ENCODE measurements at regions not wholly inside any gene's neighbourhood (a gene's known extent, or its start where the extent isn't known, plus 50 kb on each side); places are given as distances from the start of the nearest gene placed in this dataset.

DNA sequence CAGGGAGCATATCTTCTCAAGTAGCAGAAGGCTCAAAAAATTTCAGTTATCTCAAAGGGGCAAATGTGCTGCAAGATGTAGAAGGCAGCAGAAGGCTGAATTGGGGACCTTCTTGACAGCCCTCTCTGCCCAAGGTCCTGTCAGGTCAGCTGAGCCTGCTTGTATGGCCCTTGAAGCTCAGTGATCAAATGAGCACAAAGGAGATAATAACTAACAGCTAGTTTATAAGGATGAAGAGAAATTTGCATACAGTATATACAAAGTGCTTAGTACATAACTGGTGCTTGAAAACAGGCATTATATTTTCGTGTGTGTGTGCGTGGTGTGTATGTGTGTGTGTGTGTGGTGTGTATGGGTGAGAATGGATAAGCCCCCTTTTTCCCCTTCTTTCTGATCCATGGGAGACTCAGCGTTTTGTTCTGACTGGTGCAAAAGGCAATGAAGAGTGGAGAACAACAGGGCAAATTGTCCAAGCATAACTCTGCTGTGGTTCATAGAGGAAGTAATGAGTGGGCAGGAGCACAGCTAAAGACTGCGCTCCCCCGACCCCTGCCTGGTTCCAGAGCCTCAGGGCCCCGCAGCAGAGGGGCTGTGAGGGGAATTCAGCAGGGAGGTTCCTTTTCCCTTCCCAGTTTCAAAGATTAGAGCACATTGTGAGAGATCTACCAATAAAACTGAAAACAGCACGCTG, 356.8 kb upstream of the NR2F2 start (continued):
- TF ChIP-seq, protein P1, sequence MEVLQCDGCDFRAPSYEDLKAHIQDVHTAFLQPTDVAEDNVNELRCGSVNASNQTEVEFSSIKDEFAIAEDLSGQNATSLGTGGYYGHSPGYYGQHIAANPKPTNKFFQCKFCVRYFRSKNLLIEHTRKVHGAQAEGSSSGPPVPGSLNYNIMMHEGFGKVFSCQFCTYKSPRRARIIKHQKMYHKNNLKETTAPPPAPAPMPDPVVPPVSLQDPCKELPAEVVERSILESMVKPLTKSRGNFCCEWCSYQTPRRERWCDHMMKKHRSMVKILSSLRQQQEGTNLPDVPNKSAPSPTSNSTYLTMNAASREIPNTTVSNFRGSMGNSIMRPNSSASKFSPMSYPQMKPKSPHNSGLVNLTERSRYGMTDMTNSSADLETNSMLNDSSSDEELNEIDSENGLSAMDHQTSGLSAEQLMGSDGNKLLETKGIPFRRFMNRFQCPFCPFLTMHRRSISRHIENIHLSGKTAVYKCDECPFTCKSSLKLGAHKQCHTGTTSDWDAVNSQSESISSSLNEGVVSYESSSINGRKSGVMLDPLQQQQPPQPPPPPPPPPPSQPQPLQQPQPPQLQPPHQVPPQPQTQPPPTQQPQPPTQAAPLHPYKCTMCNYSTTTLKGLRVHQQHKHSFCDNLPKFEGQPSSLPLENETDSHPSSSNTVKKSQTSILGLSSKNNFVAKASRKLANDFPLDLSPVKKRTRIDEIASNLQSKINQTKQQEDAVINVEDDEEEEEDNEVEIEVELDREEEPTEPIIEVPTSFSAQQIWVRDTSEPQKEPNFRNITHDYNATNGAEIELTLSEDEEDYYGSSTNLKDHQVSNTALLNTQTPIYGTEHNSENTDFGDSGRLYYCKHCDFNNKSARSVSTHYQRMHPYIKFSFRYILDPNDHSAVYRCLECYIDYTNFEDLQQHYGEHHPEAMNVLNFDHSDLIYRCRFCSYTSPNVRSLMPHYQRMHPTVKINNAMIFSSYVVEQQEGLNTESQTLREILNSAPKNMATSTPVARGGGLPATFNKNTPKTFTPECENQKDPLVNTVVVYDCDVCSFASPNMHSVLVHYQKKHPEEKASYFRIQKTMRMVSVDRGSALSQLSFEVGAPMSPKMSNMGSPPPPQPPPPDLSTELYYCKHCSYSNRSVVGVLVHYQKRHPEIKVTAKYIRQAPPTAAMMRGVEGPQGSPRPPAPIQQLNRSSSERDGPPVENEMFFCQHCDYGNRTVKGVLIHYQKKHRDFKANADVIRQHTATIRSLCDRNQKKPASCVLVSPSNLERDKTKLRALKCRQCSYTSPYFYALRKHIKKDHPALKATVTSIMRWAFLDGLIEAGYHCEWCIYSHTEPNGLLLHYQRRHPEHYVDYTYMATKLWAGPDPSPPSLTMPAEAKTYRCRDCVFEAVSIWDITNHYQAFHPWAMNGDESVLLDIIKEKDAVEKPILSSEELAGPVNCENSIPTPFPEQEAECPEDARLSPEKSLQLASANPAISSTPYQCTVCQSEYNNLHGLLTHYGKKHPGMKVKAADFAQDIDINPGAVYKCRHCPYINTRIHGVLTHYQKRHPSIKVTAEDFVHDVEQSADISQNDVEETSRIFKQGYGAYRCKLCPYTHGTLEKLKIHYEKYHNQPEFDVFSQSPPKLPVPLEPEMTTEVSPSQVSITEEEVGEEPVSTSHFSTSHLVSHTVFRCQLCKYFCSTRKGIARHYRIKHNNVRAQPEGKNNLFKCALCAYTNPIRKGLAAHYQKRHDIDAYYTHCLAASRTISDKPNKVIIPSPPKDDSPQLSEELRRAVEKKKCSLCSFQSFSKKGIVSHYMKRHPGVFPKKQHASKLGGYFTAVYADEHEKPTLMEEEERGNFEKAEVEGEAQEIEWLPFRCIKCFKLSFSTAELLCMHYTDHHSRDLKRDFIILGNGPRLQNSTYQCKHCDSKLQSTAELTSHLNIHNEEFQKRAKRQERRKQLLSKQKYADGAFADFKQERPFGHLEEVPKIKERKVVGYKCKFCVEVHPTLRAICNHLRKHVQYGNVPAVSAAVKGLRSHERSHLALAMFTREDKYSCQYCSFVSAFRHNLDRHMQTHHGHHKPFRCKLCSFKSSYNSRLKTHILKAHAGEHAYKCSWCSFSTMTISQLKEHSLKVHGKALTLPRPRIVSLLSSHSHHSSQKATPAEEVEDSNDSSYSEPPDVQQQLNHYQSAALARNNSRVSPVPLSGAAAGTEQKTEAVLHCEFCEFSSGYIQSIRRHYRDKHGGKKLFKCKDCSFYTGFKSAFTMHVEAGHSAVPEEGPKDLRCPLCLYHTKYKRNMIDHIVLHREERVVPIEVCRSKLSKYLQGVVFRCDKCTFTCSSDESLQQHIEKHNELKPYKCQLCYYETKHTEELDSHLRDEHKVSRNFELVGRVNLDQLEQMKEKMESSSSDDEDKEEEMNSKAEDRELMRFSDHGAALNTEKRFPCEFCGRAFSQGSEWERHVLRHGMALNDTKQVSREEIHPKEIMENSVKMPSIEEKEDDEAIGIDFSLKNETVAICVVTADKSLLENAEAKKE (CRISPR knock-in tag; IDR thresholded peaks at IDR 0.05): no peak
- no peak for TF ChIP-seq ZNF114 (CRISPR knock-in tag; IDR thresholded peaks at IDR 0.05)
- TF ChIP-seq CREB1 (CRISPR knock-in tag; IDR thresholded peaks at IDR 0.05; ENCODE audit: low read depth): no peak
- TF ChIP-seq POLR2AphosphoS5 (IDR thresholded peaks at IDR 0.05; ENCODE audit: low read depth): no peak
- TF ChIP-seq, protein P2, sequence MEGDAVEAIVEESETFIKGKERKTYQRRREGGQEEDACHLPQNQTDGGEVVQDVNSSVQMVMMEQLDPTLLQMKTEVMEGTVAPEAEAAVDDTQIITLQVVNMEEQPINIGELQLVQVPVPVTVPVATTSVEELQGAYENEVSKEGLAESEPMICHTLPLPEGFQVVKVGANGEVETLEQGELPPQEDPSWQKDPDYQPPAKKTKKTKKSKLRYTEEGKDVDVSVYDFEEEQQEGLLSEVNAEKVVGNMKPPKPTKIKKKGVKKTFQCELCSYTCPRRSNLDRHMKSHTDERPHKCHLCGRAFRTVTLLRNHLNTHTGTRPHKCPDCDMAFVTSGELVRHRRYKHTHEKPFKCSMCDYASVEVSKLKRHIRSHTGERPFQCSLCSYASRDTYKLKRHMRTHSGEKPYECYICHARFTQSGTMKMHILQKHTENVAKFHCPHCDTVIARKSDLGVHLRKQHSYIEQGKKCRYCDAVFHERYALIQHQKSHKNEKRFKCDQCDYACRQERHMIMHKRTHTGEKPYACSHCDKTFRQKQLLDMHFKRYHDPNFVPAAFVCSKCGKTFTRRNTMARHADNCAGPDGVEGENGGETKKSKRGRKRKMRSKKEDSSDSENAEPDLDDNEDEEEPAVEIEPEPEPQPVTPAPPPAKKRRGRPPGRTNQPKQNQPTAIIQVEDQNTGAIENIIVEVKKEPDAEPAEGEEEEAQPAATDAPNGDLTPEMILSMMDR (conservative IDR thresholded peaks at IDR 0.05; ENCODE audit: low read depth in 2 of 2): no peak
- no peak for TF ChIP-seq NANOG (IDR thresholded peaks at IDR 0.05; ENCODE audit: borderline replicate concordance)
- TF ChIP-seq, protein P3, sequence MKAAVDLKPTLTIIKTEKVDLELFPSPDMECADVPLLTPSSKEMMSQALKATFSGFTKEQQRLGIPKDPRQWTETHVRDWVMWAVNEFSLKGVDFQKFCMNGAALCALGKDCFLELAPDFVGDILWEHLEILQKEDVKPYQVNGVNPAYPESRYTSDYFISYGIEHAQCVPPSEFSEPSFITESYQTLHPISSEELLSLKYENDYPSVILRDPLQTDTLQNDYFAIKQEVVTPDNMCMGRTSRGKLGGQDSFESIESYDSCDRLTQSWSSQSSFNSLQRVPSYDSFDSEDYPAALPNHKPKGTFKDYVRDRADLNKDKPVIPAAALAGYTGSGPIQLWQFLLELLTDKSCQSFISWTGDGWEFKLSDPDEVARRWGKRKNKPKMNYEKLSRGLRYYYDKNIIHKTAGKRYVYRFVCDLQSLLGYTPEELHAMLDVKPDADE (IDR thresholded peaks at IDR 0.05): no peak
- TF ChIP-seq JUNB (IDR thresholded peaks at IDR 0.05; ENCODE audit: unreplicated experiment): no peak
- TF ChIP-seq ZNF331 (CRISPR knock-in tag; IDR thresholded peaks at IDR 0.05; ENCODE audit: low read depth): no peak
